ENCODE measurements at regions not wholly inside any gene's neighbourhood (a gene's known extent, or its start where the extent isn't known, plus 50 kb on each side); places are given as distances from the start of the nearest gene placed in this dataset.

- Histone ChIP-seq H4K20me1 (ENCODE audit: insufficient read depth) (no peaks in the 10 kb centered on the region), H3K79me2 (ENCODE audit: insufficient read depth, low read length) (no peaks in the 10 kb centered on the region), H3K27me3 (ENCODE audit: insufficient read depth, low read length) (no peaks in the 10 kb centered on the region), H3K27ac (ENCODE audit: low read depth, low read length) (no peak overlapping the region), H3K4me2 (ENCODE audit: low read length) (no peak overlapping the region), H2AFZ (ENCODE audit: low read depth, low read length, poor library complexity, severe bottlenecking) (no peak overlapping the region), H3K36me3 (ENCODE audit: control insufficient read depth in 1 of 2, insufficient read depth in 2 of 2, low read length in 2 of 2) (no peaks in the 10 kb centered on the region), H3K9me3 (ENCODE audit: control insufficient read depth in 1 of 2, insufficient read depth in 1 of 2, low read depth in 1 of 2, low read length in 2 of 2) (peaks cover 20 to 22% of the 10 kb centered on the region in 2 experiments; a peak in 2 of 4 replicates), H3K9ac (ENCODE audit: low read length) (no peak overlapping the region), H3K4me1 (ENCODE audit: control insufficient read depth in 1 of 2, insufficient read depth in 2 of 2, low read length in 2 of 2) (no peaks in the 10 kb centered on the region), H3K4me3 (replicated peaks in 1 of 2; ENCODE audit: low read depth in 1 of 2, low read length in 2 of 2) (no peak overlapping the region), H3K9me2 (ENCODE audit: insufficient read depth) (no peaks in the 10 kb centered on the region)
- CTCF ChIA-PET = no interaction called here
- TF ChIP-seq CBX3 (IDR thresholded peaks at IDR 0.05; ENCODE audit: low read depth) = no peak
- TF ChIP-seq MAX (IDR thresholded peaks at IDR 0.05) = no peak
- TF ChIP-seq YY1 (IDR thresholded peaks at IDR 0.05; ENCODE audit: extremely low read depth, insufficient replicate concordance, low read depth, low read length) = no peak
- TF ChIP-seq SIN3A (IDR thresholded peaks at IDR 0.05; ENCODE audit: low read depth) = no peak
- TF ChIP-seq EZH2phosphoT487 (IDR thresholded peaks at IDR 0.05; ENCODE audit: borderline replicate concordance) = no peak
- no peak for TF ChIP-seq EGR1 (IDR thresholded peaks at IDR 0.05; ENCODE audit: low read depth)
- TF ChIP-seq RAD21 (IDR thresholded peaks at IDR 0.05; ENCODE audit: low read depth) = no peak
- no peak for TF ChIP-seq ZBTB33 (IDR thresholded peaks at IDR 0.05; ENCODE audit: extremely low read depth, insufficient replicate concordance, low read length)
- TF ChIP-seq SP1 (IDR thresholded peaks at IDR 0.05; ENCODE audit: low read depth) = no peak
- TF ChIP-seq POLR2AphosphoS5 (IDR thresholded peaks at IDR 0.05; ENCODE audit: low read depth, low read length) = no peak
- TF ChIP-seq CTCF (IDR thresholded peaks at IDR 0.05 in 2 of 3, conservative IDR thresholded peaks at IDR 0.05 in 1 of 3; ENCODE audit: borderline replicate concordance in 1 of 3, insufficient read depth in 1 of 3, low read depth in 2 of 3, low read length in 2 of 3) = no peak
- TF ChIP-seq FOSL1 (IDR thresholded peaks at IDR 0.05; ENCODE audit: low read depth) = no peak
- TF ChIP-seq SRF (IDR thresholded peaks at IDR 0.05; ENCODE audit: low read depth) = no peak
- no peak for TF ChIP-seq ELF1 (IDR thresholded peaks at IDR 0.05; ENCODE audit: borderline replicate concordance, low read depth)
- no peak for TF ChIP-seq ZNF274 (IDR thresholded peaks at IDR 0.05; ENCODE audit: low read depth, low read length)
- TF ChIP-seq POLR2A (IDR thresholded peaks at IDR 0.05; ENCODE audit: borderline replicate concordance, extremely low read depth, insufficient read depth, insufficient read length) = no peak
- TF ChIP-seq EZH2 (IDR thresholded peaks at IDR 0.05) = no peak
- no peak for TF ChIP-seq JUND (IDR thresholded peaks at IDR 0.05)
- TF ChIP-seq ZFX (IDR thresholded peaks at IDR 0.05) = no peak
- no peak for TF ChIP-seq CEBPB (IDR thresholded peaks at IDR 0.05; ENCODE audit: low read depth)
- BruUV-seq (replicated peaks) = no TSS peak
- POLR2A ChIA-PET = no interaction called here
- RAD21 ChIA-PET (ENCODE audit: low non-redundant PET in 1 of 2, low total read pairs in 2 of 2, uncharacterized antibody in 2 of 2, unreplicated experiment in 2 of 2) = no interaction called here
- intact Hi-C loops (cut with micrococcal nuclease) = no loop called here
- DNase-seq (ENCODE audit: low read depth, low spot score) = no peak
- ATAC-seq = no peak
These were observed 944.3 kb downstream of the NTRK3 start for GRCh38 chr15:87312221-87312620.
